Endothelial cell of umbilical vein (primary cell): ENCODE measurements at regions not wholly inside any gene's neighbourhood (a gene's known extent, or its start where the extent isn't known, plus 50 kb on each side); places are given as distances from the start of the nearest gene placed in this dataset.
A peak's percentile ranks its signal among the peaks of the same experiment; 100 is the strongest.

Experiments
- BruUV-seq: library from RNA; stranded (reverse); fragments of 400-500 nt; replicated peaks from 2 replicates; lab custom pipeline; 2021; lab: Mats Ljungman, UMichigan
- CTCF ChIA-PET: fragments of 300-600, 350-600 bp; sonication (Branson Sonifier 250); formaldehyde crosslinking; loops from one replicate; lab custom pipeline; 2021; ENCODE audit warnings: antibody characterized with exemption, inconsistent platforms; lab: Charles Lee
- POLR2A ChIA-PET: fragments of 300-600, 350-600 bp; sonication (Branson Sonifier 250); formaldehyde crosslinking; loops from one replicate; lab custom pipeline; 2021; ENCODE audit warnings: antibody characterized with exemption, inconsistent platforms; lab: Charles Lee
- DNase-seq: peaks from one replicate; pipeline ENCODE4 v3.0.0-alpha.2; 2011; ENCODE audit warnings: low read depth, low spot score
- FAIRE-seq: peaks from 2 replicates; lab custom pipeline; 2011; peaks lifted over from hg19 to GRCh38; lab: Jason Lieb, UNC
- H2AFZ ChIP-seq: 2 replicates; pipeline ENCODE4 v1.6.0; 2012; ENCODE audit warnings: low read depth, low read length, control low read depth, inconsistent platforms
- H3K27ac ChIP-seq: 2 replicates; pipeline ENCODE4 v1.5.1; 2011; ENCODE audit warnings: low read depth, mild to moderate bottlenecking, control low read depth, low read length, moderate library complexity; ENCODE audit not compliant: insufficient read depth
- H3K27me3 ChIP-seq, 2 experiments: 2 replicates each; pipeline versions ENCODE4 v1.6.0 to v1.6.1; 2011; ENCODE audit warnings: low read length in 2 of 2, mixed read lengths in 1 of 2; ENCODE audit not compliant: control insufficient read depth in 2 of 2, insufficient read depth in 2 of 2
- H3K36me3 ChIP-seq, 2 experiments: 2 replicates in 1 of 2; 3 replicates in 1 of 2; pipeline ENCODE4 v1.5.1; 2011; ENCODE audit warnings: low read length in 2 of 2, mild to moderate bottlenecking in 1 of 2, moderate library complexity in 1 of 2; ENCODE audit not compliant: control insufficient read depth in 2 of 2, insufficient read depth in 2 of 2; ENCODE audit errors: extremely low read depth in 1 of 2
- H3K4me1 ChIP-seq: 3 replicates; pipeline ENCODE4 v1.5.1; 2011; ENCODE audit warnings: mild to moderate bottlenecking, low read length; ENCODE audit not compliant: control insufficient read depth, insufficient read depth; ENCODE audit errors: extremely low read depth
- H3K4me2 ChIP-seq: 2 replicates; pipeline ENCODE4 v1.6.1; 2011; ENCODE audit warnings: low read length, control low read depth, mixed read lengths; ENCODE audit not compliant: insufficient read depth
- H3K4me3 ChIP-seq, 3 experiments: fragments of 200-600 bp in 1 of 3; sonication (generic), shearing (Covaris generic) in 1 of 3; replicated peaks in 1 of 3; 2 replicates each; pipeline ENCODE4 v1.5.1; 2011 to 2016; ENCODE audit warnings: control low read depth in 3 of 3, low read length in 3 of 3, mild to moderate bottlenecking in 2 of 3, inconsistent platforms in 1 of 3, low read depth in 1 of 3, moderate library complexity in 1 of 3; ENCODE audit not compliant: insufficient read depth in 1 of 3
- H3K79me2 ChIP-seq: 2 replicates; pipeline ENCODE4 v1.6.0; 2012; ENCODE audit warnings: low read length, inconsistent platforms; ENCODE audit not compliant: control insufficient read depth, insufficient read depth
- H3K9ac ChIP-seq: replicated peaks from 2 replicates; pipeline ENCODE3; 2011; ENCODE audit warnings: low read length, control low read depth; ENCODE audit not compliant: insufficient read depth; ENCODE audit errors: extremely low read depth
- H3K9me1 ChIP-seq: replicated peaks from 3 replicates; pipeline ENCODE4 v1.6.0; 2011; ENCODE audit warnings: mild to moderate bottlenecking, low read length; ENCODE audit not compliant: control insufficient read depth, insufficient read depth; ENCODE audit errors: extremely low read depth
- H3K9me3 ChIP-seq: replicated peaks from 2 replicates; pipeline ENCODE4 v1.5.1; 2012; ENCODE audit warnings: low read length, inconsistent platforms; ENCODE audit not compliant: control insufficient read depth, insufficient read depth
- H4K20me1 ChIP-seq: replicated peaks from 2 replicates; pipeline ENCODE3; 2011; ENCODE audit warnings: mild to moderate bottlenecking, low read length; ENCODE audit not compliant: control insufficient read depth, insufficient read depth; ENCODE audit errors: extremely low read depth
- CTCF ChIP-seq, 2 donors: IDR thresholded peaks; 1 replicate in 1 of 2; 2 replicates in 1 of 2; pipeline ENCODE4 v1.5.1; 2011; ENCODE audit warnings: low read length in 2 of 2, mild to moderate bottlenecking in 2 of 2, moderate library complexity in 2 of 2, control low read depth in 1 of 2, inconsistent platforms in 1 of 2, low read depth in 1 of 2; ENCODE audit not compliant: insufficient read depth in 1 of 2; ENCODE audit errors: extremely low read depth in 1 of 2
- EZH2 ChIP-seq: IDR thresholded peaks from 2 replicates; pipeline ENCODE4 v1.6.1; 2012; ENCODE audit warnings: borderline replicate concordance, low read depth, mild to moderate bottlenecking, moderate library complexity, low read length, inconsistent platforms; ENCODE audit not compliant: severe bottlenecking
- FOS ChIP-seq: IDR thresholded peaks from 2 replicates; pipeline ENCODE4 v1.6.1; 2011; ENCODE audit warnings: mild to moderate bottlenecking, low read length, moderate library complexity, borderline replicate concordance; ENCODE audit not compliant: insufficient read depth
- GATA2 ChIP-seq: IDR thresholded peaks from 2 replicates; pipeline ENCODE4 v1.7.0; 2011; ENCODE audit warnings: low read depth, mild to moderate bottlenecking, moderate library complexity, mixed read lengths, low read length; ENCODE audit not compliant: insufficient read length, insufficient read depth
- JUN ChIP-seq: IDR thresholded peaks from 2 replicates; pipeline ENCODE4 v1.6.1; 2011; ENCODE audit warnings: borderline replicate concordance, low read depth; ENCODE audit not compliant: insufficient read length, insufficient read depth
- MAX ChIP-seq: IDR thresholded peaks from 2 replicates; pipeline ENCODE4 v1.6.1; 2011; ENCODE audit not compliant: insufficient read depth, insufficient read length
- MYC ChIP-seq: IDR thresholded peaks from one replicate; pipeline ENCODE4 v1.6.1; 2011; ENCODE audit warnings: mild to moderate bottlenecking, low read depth, low read length
- POLR2A ChIP-seq: IDR thresholded peaks from 2 replicates; pipeline ENCODE4 v1.6.1; 2012; ENCODE audit warnings: low read depth, mild to moderate bottlenecking, control low read depth, low read length
- POLR2AphosphoS5 ChIP-seq: IDR thresholded peaks from 2 replicates; pipeline ENCODE4 v1.6.1; 2012; ENCODE audit warnings: low read depth, mild to moderate bottlenecking, control low read depth, low read length, moderate library complexity; ENCODE audit not compliant: insufficient read depth
- dilution Hi-C: fragments of 300-500 bp; cut with MboI; formaldehyde crosslinking; loops from one replicate; pipeline ENCODE4 v1.15.0; 2019; ENCODE audit warnings: low sequenced_read_pairs; ENCODE audit not compliant: extremely low pct_ligation_motif_present
- intact Hi-C: fragments of 100-400 bp; cut with micrococcal nuclease; formaldehyde crosslinking; loops from one replicate; pipeline ENCODE4 v1.10.0; 2022

GRCh38 chr9:130763331-130764171 lies 70.0 kb downstream of the EXOSC2 start:
- no peaks in the 10 kb centered on the region for H3K27me3 ChIP-seq
- ChIA-PET POLR2A (no interaction called here), CTCF (interaction anchor here (0.7 to 3.2 kb wide), 3 partner anchors 21 to 283 kb away, joined by 3 to 9 read pairs (median 4); no protein-coding TSS in a partner anchor)
- peak overlapping the region; percentile 24 for H3K27ac ChIP-seq
- no peaks in the 10 kb centered on the region for H3K36me3 ChIP-seq
- dilution Hi-C loops, result no loop called here
- DNase-seq (no peak), FAIRE-seq (no peak)
- H3K4me1 ChIP-seq, result peaks cover 43% of the 10 kb centered on the region
- H4K20me1 ChIP-seq, result no peaks in the 10 kb centered on the region
- TF ChIP-seq MYC (no peak), GATA2 (no peak), CTCF (IDR thresholded peaks at IDR 0.05; ENCODE audit: extremely low read depth in 1 of 2, insufficient read depth in 1 of 2, low read depth in 1 of 2, low read length in 2 of 2) (no peak), MAX (no peak), FOS (no peak), JUN (no peak), POLR2AphosphoS5 (no peak), POLR2A (no peak), EZH2 (no peak)
- no peak overlapping the region for H2AFZ ChIP-seq
- no peaks in the 10 kb centered on the region for H3K9me3 ChIP-seq
- no TSS peak for BruUV-seq
- H3K4me2 ChIP-seq, result no peak overlapping the region
- H3K9ac ChIP-seq, result no peak overlapping the region
- no peaks in the 10 kb centered on the region for H3K9me1 ChIP-seq
- peaks cover 48% of the 10 kb centered on the region for H3K79me2 ChIP-seq
- H3K4me3 ChIP-seq, result no peak overlapping the region
- intact Hi-C loops, result no loop called here
